GM18868 (cell line): ENCODE measurements at regions not wholly inside any gene's neighbourhood (a gene's known extent, or its start where the extent isn't known, plus 50 kb on each side); places are given as distances from the start of the nearest gene placed in this dataset.
"Not testable (repeated sequence)": the region's sequence is repeated elsewhere in the genome, so short reads cannot be mapped to it uniquely, and the experiment has no call there.

ENCODE experiments used
- ATAC-seq: cut with Tn5 transposase; IDR thresholded peaks from one replicate; pipeline ENCODE4 v1.9.1; 2021; ENCODE audit warnings: mild to moderate bottlenecking, moderate library complexity; ENCODE audit not compliant: unreplicated experiment

DNA sequence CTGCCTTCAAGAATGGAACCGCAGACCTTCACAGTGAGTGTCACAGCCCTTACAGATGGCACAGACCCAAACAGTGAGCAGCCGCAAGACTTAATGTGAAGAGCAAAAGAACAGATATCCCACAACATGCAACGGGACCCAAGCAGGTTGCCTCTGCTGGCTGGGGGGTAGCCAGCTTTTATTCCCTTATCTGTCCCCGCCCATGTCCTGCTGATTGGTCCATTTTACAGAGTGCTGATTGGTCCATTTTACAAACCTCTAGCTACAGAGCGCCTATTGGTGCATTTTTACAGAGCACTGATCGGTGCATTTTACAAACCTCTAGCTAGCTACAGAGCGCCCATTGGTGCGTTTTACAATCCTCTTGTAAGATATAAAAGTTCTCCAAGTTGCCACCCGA lies 102.0 kb upstream of the IGF1R start:
- no peak for ATAC-seq

DNA sequence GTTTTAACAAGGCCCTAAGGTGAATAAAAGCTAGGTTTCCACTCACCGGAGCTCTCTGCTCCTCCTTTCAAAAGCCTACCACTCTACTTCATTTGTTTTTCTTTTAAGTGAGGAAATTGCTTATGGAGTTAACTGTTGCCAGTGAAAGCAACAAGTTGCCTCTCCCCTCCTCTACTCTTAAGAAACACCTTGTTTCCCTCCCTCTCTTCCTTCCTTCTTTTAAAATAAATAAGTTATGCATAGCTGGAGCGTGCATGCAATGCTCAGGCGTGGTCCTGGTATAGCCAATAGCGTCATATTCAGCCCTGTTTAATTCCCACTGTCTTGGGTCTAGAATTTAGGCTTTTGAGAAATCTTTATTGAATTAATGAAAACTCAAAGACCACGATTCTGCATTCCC lies 101.1 kb upstream of the IGF1R start:
- ATAC-seq = no peak

DNA sequence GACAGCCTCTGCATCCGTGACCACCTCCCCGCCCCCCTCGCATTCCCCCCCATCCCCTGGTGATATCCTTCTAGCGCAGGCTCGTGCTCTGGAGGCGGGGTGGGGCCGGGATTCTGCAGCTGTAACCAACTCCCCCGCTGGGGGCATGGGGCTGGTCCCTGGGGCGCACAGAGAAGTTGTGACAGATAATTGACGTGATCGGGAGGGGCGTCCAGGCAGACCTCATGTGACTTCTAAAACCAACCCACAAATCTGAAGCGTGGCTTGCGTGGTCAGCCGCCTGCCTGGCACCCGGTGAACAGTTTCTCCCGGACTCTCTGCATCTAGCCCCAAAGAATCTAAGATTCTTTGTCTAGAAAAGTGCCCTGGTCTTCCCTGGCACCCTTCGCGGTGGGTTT lies 100.6 kb upstream of the IGF1R start:
- no peak for ATAC-seq

DNA sequence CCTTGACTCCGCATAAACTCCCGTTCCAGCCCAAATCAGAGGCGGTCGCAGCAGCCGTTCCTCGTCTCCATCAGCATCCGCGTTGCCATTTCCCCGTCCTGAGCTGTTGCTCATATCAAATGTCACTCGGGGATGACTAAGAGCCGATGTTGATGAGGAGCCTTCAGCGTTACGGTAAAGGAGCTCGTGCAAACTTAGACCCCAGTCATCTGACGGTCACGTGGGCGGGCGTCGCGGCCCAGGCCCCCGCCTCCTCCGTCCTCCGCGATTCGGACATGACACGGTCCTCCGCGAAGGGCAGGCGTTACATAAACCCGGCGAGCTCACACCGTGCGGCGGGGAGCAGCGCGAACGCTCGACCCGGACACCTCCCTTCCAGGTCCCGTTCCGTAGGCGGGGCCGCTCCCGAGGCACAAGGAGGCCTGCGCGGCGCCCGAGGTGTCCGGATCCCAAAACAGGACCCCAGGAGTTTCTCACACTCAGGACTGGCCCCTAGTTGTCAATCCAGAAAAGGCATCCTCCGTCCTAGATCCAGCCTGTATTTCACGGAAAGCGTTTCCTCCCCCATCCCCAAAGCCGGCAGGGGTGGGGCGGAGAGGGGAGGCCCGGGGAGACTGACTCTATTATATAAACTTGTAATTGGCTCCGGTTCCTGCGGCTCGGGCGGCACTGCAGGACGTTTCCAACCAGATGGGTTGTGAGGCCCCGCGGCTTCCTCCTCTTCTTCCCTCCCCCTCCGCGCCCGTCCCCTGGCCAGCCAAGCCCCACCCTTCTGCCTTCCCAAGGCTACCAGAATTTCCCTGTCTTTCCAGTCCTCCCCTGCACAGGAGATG lies 100.0 kb upstream of the IGF1R start:
- no peak for ATAC-seq

DNA sequence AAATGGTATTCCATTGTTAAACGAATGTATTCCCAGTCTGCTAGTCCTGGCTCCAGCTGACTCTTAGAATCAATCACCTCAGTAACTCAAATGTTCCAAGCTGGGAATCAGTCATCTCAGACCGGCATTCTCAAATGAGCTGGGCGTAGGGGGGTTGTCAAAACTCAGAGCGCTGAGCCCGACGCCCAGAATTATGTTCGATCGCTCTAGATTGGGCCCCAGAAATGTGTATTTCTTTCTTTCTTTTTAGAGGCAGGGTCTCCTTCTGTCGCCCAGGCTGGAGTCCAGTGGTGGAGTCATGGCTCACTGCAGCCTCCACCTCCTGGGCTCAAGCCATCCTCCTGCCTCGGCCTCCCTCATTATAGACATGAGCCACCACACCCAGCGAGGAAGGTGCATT lies 99.3 kb upstream of the IGF1R start:
- no peak for ATAC-seq

DNA sequence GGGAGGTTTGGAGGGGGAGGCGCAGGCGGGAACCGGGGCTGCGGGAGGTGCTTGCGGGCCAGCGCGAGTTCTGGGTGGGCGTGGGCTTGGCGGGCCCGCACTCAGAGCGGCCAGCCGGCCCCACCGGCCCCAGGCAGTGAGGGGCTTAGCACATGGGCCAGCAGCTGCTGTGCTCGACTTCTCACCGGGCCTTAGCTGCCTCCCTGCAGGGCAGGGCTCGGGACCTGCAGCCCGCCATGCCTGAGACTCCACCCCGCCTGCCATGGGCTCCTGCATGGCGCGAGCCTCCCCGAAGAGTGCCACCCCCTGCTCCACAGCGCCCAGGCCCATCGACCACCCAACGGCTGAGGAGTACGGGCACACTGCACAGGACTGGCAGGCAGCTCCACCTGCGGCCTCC lies 98.6 kb upstream of the IGF1R start:
- ATAC-seq = no peak

DNA sequence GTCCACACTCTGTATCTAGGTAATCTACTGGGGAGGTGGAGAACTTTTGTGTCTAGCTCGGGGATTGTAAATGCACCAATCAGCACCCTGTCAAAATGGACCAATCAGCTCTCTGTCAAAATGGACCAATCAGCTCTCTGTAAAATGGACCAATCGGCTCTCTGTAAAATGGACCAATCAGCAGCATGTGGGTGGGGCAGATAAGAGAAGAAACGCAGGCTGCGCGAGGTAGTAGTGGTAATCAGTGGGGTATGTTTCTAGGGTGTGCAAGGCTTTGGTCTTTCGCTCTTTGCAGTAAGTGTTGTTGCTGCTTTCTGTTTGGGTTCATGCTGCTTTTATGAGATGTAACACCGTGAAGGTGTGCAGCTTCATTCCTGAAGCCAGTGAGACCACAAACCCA lies 98.0 kb upstream of the IGF1R start:
- not testable (repeated sequence) for ATAC-seq

DNA sequence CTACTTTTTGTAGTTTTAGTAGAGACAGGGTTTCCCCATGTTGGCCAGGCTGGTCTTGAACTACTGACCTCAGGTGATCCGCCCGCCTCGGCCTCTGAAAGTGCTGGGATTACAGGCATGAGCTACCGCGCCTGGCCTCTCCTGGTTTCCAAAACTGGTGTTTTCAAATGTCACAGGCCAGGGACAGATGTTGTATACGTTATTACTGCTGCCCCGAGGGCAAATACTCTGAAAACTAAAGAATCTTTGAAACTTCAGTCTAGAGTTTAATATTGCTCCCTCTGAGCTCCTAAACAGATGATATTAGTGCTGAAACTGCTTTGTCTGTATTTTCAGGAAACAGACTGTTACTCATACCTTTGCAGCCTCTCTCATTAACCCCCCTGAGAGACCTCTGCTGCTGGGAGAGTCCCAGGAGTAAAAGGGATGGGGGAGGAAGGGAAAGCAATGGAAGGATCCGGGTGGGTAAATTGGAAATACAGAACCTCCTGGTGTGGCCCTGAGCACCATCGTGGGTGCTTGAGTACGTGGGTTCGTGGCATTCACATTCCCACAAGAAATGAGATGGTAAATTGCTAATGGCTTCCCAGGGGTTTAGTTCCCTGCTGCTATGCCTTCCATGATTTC lies 96.3 kb upstream of the IGF1R start:
- no peak for ATAC-seq

DNA sequence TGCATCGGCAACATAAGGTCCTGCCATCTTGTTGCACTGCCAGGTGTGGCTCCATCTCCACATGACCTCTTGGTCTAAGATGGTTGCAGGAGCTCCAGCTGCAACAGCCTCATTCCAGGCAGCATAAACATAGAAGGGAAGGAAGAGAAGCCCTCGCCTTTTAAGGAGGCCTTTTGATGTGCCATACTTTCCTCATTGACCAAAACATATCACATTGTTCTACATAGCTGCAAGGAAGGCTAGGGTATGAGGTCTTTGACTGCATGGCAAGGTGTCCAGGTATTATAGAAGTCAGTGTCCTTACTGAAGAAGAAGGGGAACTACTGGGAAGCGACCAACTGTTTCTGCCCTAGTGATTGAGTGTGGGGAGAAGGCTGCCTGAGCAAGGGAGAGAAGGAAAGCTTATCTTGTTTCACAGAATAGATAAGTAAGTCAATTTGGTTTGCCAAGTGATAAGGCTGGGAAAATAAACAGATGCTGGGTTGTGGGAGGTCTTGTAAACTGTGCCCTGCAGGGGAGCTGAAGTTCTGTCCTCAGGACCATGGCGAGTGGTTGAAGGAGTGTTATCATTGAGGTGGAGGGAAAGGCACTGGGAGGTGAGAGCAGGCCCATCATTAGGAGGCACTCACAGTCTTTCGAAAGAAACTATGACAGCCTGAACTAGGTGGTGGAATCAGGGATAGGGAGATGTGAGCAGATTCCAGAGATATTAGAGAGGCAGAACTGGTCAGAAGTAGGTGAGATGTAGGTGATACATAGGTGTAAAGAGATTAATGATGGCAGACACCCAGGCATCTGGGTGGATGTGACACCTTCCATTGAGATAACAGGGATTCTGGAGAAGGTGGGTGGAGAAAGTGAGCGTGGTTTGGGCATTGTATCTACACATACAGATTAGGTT lies 93.8 kb upstream of the IGF1R start:
- ATAC-seq = no peak

DNA sequence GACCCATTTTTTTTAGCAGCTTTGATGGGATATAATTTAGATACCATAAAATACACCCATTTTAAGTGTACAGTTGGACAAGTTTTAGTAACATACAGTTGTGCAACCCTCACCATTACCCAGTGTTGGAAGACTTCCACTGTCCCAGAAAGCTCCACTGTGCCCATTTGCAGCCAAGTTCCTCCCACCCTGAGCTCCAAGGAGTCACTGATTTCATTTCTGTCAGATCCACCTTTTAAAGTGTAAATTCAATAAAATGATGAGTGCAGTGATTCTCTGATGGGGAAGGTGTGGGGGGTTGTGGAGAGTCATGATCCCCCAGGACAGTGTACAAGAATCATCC lies 93.2 kb upstream of the IGF1R start:
- no peak for ATAC-seq

DNA sequence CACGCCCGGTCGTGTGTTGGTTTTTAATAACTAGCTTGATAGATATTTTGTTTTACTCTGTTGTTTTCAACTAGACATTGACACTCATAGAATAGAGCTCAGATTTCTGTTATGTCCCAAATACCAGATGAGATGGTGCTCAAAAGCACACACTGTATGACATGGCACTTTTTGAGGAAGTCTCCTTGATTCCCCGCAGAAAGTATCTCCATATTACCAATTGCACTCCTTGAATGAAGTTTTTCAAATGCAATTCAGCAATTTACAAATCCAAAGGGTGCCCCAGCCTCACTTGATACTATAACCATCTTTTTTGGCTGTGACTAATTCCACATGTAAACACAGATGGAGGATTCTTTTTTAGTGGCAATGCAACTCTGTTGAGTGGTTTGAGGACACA lies 92.0 kb upstream of the IGF1R start:
- no peak for ATAC-seq

DNA sequence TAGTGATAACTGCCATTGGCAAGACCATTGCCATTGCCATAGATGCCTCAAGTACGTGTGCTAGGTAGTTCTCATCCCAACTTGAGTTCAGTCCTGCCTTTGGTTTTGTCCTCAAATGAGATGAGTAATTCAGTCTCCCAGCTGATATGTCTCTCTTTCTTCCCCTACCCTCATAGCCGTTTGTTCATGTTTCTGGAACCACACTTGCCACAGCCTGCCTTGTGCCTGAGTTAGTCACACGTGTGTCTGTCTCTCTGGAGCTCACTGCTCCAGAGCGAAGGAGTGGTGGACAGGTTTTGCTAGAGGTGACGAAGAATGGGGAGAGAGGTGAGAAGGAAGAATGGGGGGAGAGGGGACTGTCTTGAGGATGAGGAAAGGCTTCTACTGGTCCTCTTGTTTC lies 88.0 kb upstream of the IGF1R start:
- ATAC-seq = no peak

DNA sequence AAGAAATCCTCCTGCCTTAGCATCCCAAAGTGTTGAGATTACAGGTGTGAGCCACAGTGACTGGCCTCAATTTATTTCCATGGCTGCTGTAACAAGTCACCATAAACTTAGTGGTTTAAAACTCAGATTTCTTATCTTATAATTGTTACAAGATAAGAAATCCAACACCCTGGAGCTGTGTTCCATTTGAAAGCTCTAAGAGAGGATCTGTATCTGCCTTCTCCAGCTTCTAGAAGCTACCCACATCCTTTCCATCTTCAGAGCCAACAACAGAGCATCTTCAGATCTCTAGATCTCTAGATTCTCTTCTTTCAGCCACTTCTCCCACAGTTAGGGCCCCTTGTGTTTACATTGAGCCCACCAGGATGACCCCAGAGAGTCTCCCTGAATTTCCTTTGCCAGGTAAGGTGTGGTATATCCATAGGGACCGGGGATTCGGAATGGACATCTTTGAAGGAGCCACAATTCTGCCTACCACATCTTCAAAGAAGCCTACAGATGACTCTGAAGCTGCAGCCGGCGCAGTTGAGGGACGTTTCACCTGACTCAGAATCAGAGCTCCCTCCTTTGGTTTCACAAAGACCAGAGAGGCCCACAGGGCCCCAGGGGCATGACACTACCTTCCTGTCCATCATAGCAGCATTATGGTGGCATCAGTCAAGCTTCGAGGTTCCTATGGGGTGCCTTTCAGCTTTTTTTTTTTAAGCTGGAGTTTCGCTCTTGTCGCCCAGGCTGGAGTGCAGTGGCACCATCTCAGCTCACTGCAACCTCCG lies 87.0 kb upstream of the IGF1R start:
- no peak for ATAC-seq

DNA sequence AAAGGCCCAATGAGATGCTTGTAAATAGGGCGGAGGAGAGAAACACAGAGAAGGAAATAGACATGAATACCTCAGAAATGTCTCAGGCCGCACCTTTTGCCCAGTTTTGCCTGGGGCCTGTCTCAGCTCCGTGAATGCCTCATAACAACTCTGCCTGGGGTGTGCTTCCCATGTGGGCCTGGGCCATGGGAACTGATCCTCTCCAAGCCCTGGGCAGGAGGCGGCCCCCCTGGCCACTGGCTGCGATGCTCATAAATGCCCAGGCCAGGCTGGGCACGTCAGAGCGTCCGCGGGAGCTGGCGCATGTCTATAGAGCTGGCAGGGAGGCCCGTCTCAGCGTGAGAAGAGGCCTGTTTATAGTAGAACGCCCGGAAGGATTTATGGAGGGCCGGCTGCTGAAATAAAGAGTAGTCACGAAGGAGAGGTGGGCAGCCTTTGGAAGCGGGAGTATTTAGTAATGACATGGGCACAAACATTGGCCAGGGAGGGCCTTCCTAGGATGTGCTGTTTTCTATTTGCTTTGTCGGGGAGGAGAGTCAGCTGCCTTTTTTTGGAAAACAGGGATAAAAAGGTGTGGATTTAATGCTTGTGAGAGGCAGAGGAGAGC lies 85.9 kb upstream of the IGF1R start:
- no peak for ATAC-seq

DNA sequence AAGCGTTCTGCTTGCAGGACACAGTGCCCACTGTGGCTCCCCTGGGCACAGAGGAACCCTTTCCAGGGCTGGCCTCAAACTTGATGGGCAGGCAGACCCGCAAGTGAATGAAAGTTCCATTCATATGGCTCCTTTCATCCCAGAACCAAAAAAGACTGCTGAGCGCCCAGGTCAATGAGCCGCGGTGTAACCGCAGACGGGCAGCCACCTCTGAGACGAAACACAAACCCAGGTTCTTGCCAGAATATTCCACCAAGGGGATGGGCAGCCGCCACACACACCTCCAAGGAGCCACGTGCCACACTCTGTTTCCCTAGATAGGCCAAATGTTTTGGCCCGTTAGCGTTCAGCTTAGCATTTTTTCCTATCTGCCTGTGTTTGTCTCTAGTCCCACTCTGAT lies 82.8 kb upstream of the IGF1R start:
- no peak for ATAC-seq

DNA sequence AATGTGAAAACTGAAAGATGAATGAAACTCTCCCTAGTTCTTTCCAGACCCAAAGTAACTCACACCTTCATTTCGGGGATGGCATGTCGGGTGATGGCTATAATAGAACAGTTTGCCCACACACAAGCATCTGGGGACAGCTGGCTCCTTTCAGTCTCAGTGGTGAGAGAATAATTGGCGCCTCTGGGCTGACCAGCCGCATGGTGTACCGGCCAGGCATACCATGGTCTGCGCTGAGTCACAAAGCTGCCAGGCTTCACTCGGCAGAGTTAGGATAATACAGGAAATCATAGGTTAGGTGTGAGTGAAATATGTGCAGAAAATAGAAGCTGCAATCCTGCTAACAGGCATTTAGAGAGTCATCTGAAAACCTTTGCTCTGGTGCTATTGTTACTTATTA lies 80.4 kb upstream of the IGF1R start:
- ATAC-seq = no peak

DNA sequence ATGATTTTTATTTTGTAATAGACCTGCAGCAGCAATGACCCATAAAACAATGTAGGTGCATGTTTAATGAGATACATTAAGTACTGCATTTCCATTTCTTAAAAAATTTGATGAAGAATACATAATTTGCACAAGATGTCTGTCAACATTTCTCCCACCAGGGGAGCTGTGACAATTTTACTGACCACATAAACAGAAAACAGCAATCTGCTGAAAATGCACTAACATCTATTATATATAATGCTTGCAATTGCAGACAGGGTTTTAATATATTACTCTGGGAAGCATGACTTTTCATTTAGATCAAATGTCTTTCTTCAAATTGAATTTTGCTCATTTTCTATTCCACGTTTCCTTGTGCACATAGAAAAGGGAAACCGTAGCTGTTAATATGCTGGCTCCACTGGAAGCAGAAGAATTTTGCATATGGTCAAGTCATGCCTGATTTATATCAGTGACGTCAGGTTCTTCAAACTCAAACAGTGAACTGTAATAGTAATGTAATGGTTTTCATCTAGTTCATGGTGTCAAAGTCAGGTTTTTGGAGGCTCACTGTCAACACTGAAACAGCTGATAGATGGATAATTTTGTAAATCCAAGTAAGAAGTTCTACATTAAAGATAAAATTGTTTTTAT lies 79.8 kb upstream of the IGF1R start:
- ATAC-seq = no peak

DNA sequence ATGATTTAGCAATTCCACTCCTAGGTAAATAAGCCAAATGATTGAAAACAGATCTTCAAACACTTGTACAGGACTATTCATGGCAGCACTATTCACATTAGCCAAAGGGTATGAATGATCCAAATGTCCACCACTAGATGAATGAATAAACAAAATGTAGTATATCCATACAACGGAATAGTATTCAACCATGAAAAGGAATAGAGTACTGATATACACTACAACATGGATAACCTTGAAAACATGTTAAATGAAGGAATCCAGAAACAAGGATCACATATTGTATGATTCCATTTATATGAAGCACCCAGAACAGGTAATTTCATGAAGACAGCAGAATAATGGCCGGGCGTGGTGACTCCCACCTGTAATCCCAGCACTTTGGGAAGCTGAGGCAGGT lies 78.2 kb upstream of the IGF1R start:
- ATAC-seq = no peak

DNA sequence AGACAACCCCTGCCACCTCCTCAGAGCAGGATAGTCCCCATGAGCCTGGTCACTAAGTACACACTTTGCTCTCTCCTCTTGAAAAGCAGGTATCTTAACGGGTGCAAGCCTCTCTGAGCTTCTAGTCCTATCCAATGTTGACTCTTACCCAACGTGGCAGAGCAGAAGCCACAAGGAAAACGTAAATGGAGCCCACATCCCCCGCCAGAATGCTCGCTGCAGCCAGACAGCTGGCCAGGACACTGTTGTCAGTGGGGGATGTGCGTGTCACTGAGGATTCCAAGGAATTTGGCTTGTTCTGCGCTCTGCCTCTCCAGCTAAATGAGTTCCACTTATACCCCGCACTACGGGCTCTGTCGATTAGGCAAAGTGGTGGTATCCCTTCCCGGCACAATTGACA lies 67.8 kb upstream of the IGF1R start:
- no peak for ATAC-seq

DNA sequence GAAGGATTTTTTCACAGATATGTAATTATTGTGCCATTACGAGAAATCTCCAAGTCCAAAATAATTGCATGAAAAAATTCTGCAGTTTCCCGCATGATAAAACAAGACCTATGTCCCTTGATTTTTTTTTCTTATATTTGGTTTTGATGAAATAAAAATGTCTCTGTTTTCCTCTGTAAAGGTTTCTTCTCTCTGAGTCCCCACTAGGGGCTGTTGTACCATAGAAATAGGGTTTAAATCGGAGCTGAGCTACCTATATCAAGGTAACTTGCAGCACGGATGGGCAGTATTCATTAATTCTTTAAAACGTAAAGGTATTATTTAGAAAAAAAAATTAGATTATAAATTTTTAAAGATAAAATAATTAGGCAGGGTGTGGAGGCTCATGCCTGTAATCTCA lies 66.6 kb upstream of the IGF1R start:
- no peak for ATAC-seq
